ENCODE measurements at regions not wholly inside any gene's neighbourhood (a gene's known extent, or its start where the extent isn't known, plus 50 kb on each side); places are given as distances from the start of the nearest gene placed in this dataset.

- H3K9me1 ChIP-seq (ENCODE audit: insufficient read depth, low read length), result no peaks in the 10 kb centered on the region
- no peak overlapping the region for H3K18ac ChIP-seq (ENCODE audit: low read depth, low read length)
- no peak overlapping the region for H2AFZ ChIP-seq (replicated peaks; ENCODE audit: low read length, poor library complexity)
- H2AK9ac ChIP-seq (replicated peaks; ENCODE audit: low read depth, low read length, poor library complexity), result no peak overlapping the region
- in situ Hi-C loops (cut with MboI; ENCODE audit: low sequenced_read_pairs) (loop anchor here (10.0 kb wide), 1 partner anchor 78 kb away; no protein-coding TSS in a partner anchor), dilution Hi-C loops (cut with HindIII; ENCODE audit: low sequenced_read_pairs, unreplicated experiment) (no loop called here), intact Hi-C loops (cut with micrococcal nuclease) (no loop called here)
- no peak overlapping the region for H3K23ac ChIP-seq (ENCODE audit: low read depth, low read length)
- no peak overlapping the region for H4K8ac ChIP-seq (ENCODE audit: low read depth in 2 of 2, low read length in 2 of 2)
- peaks cover 4% of the 10 kb centered on the region; the same call in 1 of the 2 replicates for H3K9me3 ChIP-seq (ENCODE audit: control insufficient read depth, insufficient read depth, low read length)
- ChIA-PET POLR2A (ENCODE audit: unreplicated experiment) (no interaction called here), CTCF (no interaction called here)
- WGBS, 2 experiments (ENCODE audit: extremely low coverage in 2 of 2, insufficient read length in 1 of 2), result no CpG with 5 or more reads among the region's 8 CpGs
- H3K27ac ChIP-seq (ENCODE audit: insufficient read depth, low read length), result no peak overlapping the region
- no peak overlapping the region for H3K9ac ChIP-seq (ENCODE audit: low read depth, low read length)
- H2BK120ac ChIP-seq (ENCODE audit: low read depth, low read length), result no peak overlapping the region
- DNase-seq, result no peak
- H2BK20ac ChIP-seq (ENCODE audit: low read depth, low read length), result no peak overlapping the region
- H3K36me3 ChIP-seq (ENCODE audit: control insufficient read depth, insufficient read depth, low read length), result no peaks in the 10 kb centered on the region
- no peak overlapping the region for H3K4me2 ChIP-seq (ENCODE audit: low read depth, low read length)
- no peak overlapping the region for H4K5ac ChIP-seq (ENCODE audit: low read depth, low read length)
- no peaks in the 10 kb centered on the region for H4K20me1 ChIP-seq (ENCODE audit: insufficient read depth, low read length)
- no peak for ATAC-seq (ENCODE audit: low read depth)
- no peak overlapping the region for H2BK5ac ChIP-seq (ENCODE audit: low read depth, low read length, poor library complexity, severe bottlenecking)
- H3K27me3 ChIP-seq (ENCODE audit: control insufficient read depth, insufficient read depth, low read length), result no peaks in the 10 kb centered on the region
- no peak overlapping the region for H3K4me3 ChIP-seq (ENCODE audit: insufficient read depth, low read depth, low read length)
- H3K56ac ChIP-seq (ENCODE audit: extremely low read depth, insufficient read depth, low read length), result no peak overlapping the region
- H2AK5ac ChIP-seq (ENCODE audit: low read depth, low read length), result no peak overlapping the region
- BruUV-seq (replicated peaks), result no TSS peak
- no peak overlapping the region for H2BK15ac ChIP-seq (ENCODE audit: low read depth, low read length)
- H3K4me1 ChIP-seq (ENCODE audit: control insufficient read depth, insufficient read depth, low read length), result no peaks in the 10 kb centered on the region
- no peak overlapping the region for H4K91ac ChIP-seq (ENCODE audit: insufficient read depth, low read depth, low read length)
- TF ChIP-seq MAZ (IDR thresholded peaks at IDR 0.05; ENCODE audit: borderline replicate concordance, low read depth, low read length) (no peak), BHLHE40 (IDR thresholded peaks at IDR 0.05; ENCODE audit: low read depth, low read length) (no peak), CHD1 (IDR thresholded peaks at IDR 0.05; ENCODE audit: low read depth, low read length) (no peak), MAFK (IDR thresholded peaks at IDR 0.05; ENCODE audit: low read depth, low read length) (no peak), USF2 (IDR thresholded peaks at IDR 0.05; ENCODE audit: low read depth, low read length) (no peak), FOS (IDR thresholded peaks at IDR 0.05; ENCODE audit: low read depth, low read length) (no peak), NFE2L2 (IDR thresholded peaks at IDR 0.05; ENCODE audit: low read depth, low read length) (no peak), RFX5 (IDR thresholded peaks at IDR 0.05; ENCODE audit: low read depth, low read length) (no peak), SMC3 (IDR thresholded peaks at IDR 0.05; ENCODE audit: low read depth, low read length) (no peak)
- H3K14ac ChIP-seq (replicated peaks; ENCODE audit: low read depth, low read length), result no peak overlapping the region
- H3K79me1 ChIP-seq (ENCODE audit: low read depth in 1 of 2, low read length in 2 of 2), result no peaks in the 10 kb centered on the region
- no peak overlapping the region for H3K4ac ChIP-seq (ENCODE audit: low read depth, low read length)
Measured at GRCh38 chr7:54292171-54292925, 249.8 kb upstream of the VSTM2A start.
